WTC11 (cell line): ENCODE measurements at regions not wholly inside any gene's neighbourhood (a gene's known extent, or its start where the extent isn't known, plus 50 kb on each side); places are given as distances from the start of the nearest gene placed in this dataset.

ENCODE experiments used
- ATAC-seq: fragments of 200-7000 bp; cut with Tn5 transposase; 2 replicates; pipeline ENCODE4 v1.10.0; 2021; ENCODE audit warnings: mild to moderate bottlenecking, moderate library complexity
- CTCF ChIA-PET: fragments of 300-600 bp; sonication (Branson Sonifier 250); formaldehyde crosslinking; loops from one replicate; lab custom pipeline; 2021; ENCODE audit warnings: antibody characterized with exemption; lab: Charles Lee
- POLR2A ChIA-PET: fragments of 350-600 bp; sonication (Branson Sonifier 250); formaldehyde crosslinking; loops from one replicate; lab custom pipeline; 2021; ENCODE audit warnings: antibody characterized with exemption; lab: Charles Lee
- DNase-seq: peaks from one replicate; pipeline ENCODE4 v3.0.0; 2021; ENCODE audit warnings: low spot score
- H3K27ac Mint-ChIP-seq: 2 replicates; pipeline ENCODE4 v1.8.0; 2021; ENCODE audit warnings: mixed read lengths
- H3K27me3 Mint-ChIP-seq: 2 replicates; pipeline ENCODE4 v1.8.0; 2021; ENCODE audit warnings: low read depth, mild to moderate bottlenecking, moderate library complexity, mixed read lengths
- H3K36me3 Mint-ChIP-seq: 2 replicates; pipeline ENCODE4 v1.8.0; 2021; ENCODE audit warnings: mixed read lengths
- H3K4me1 Mint-ChIP-seq: 2 replicates; pipeline ENCODE4 v1.8.0; 2022; ENCODE audit warnings: mixed read lengths
- H3K4me3 Mint-ChIP-seq: 2 replicates; pipeline ENCODE4 v1.8.0; 2021; ENCODE audit warnings: mild to moderate bottlenecking, moderate library complexity, mixed read lengths
- H3K9me3 Mint-ChIP-seq: 2 replicates; pipeline ENCODE4 v1.8.0; 2021; ENCODE audit warnings: mixed read lengths
- AR ChIP-seq: fragments of 250-450 bp; sonication (Bioruptor Pico); IDR thresholded peaks from 2 replicates; pipeline ENCODE4 v1.9.0; 2021; ENCODE audit warnings: mild to moderate bottlenecking
- ATF1 ChIP-seq: sonication (generic); formaldehyde crosslinking; IDR thresholded peaks from 2 replicates; pipeline ENCODE4 v1.8.1; 2023; ENCODE audit warnings: mild to moderate bottlenecking, moderate library complexity, missing genetic modification reagents
- CTCF ChIP-seq: fragments of 200-600 bp; IDR thresholded peaks from 2 replicates; pipeline ENCODE4 v1.8.0; 2022; ENCODE audit warnings: antibody characterized with exemption
- E2F1 ChIP-seq: sonication (generic); formaldehyde crosslinking; IDR thresholded peaks from 2 replicates; pipeline ENCODE4 v1.8.0; 2022; ENCODE audit warnings: mild to moderate bottlenecking, missing genetic modification reagents
- E2F4 ChIP-seq: sonication (generic); formaldehyde crosslinking; IDR thresholded peaks from 2 replicates; pipeline ENCODE4 v1.8.1; 2022; ENCODE audit warnings: low read depth, mild to moderate bottlenecking, moderate library complexity, missing genetic modification reagents, borderline replicate concordance
- FOXP1 ChIP-seq: sonication (generic); formaldehyde crosslinking; IDR thresholded peaks from 2 replicates; pipeline ENCODE4 v1.8.0; 2022; ENCODE audit warnings: missing genetic modification reagents, mild to moderate bottlenecking, moderate library complexity, borderline replicate concordance
- GTF2I ChIP-seq: fragments of 250-450 bp; sonication (Bioruptor Pico); conservative IDR thresholded peaks from 2 replicates; pipeline ENCODE4 v1.4.0; 2021; ENCODE audit warnings: mild to moderate bottlenecking
- KAT7 ChIP-seq: sonication (generic); formaldehyde crosslinking; IDR thresholded peaks from 2 replicates; pipeline ENCODE4 v1.8.1; 2023; ENCODE audit warnings: missing genetic modification reagents, mild to moderate bottlenecking, borderline replicate concordance
- MAX ChIP-seq: sonication (generic); formaldehyde crosslinking; IDR thresholded peaks from 2 replicates; pipeline ENCODE4 v1.8.0; 2022; ENCODE audit warnings: mild to moderate bottlenecking, missing genetic modification reagents
- MYBL2 ChIP-seq: sonication (generic); formaldehyde crosslinking; IDR thresholded peaks from 2 replicates; pipeline ENCODE4 v1.8.1; 2023; ENCODE audit warnings: mild to moderate bottlenecking, moderate library complexity, missing genetic modification reagents
- NR3C1 ChIP-seq: sonication (generic); formaldehyde crosslinking; conservative IDR thresholded peaks from 2 replicates; pipeline ENCODE4 v1.8.1; 2023; ENCODE audit warnings: low read depth, mild to moderate bottlenecking, missing genetic modification reagents
- SOX15 ChIP-seq: fragments of 250-450 bp; sonication (Bioruptor Pico); IDR thresholded peaks from 2 replicates; pipeline ENCODE4 v1.9.0; 2021; ENCODE audit warnings: mild to moderate bottlenecking
- ZBTB21 ChIP-seq: sonication (generic); formaldehyde crosslinking; IDR thresholded peaks from 2 replicates; pipeline ENCODE4 v1.8.1; 2023; ENCODE audit warnings: mild to moderate bottlenecking, missing genetic modification reagents, borderline replicate concordance
- ZNF138 ChIP-seq: sonication (generic); formaldehyde crosslinking; conservative IDR thresholded peaks from 2 replicates; pipeline ENCODE4 v1.8.1; 2022; ENCODE audit warnings: mild to moderate bottlenecking, moderate library complexity, missing genetic modification reagents
- ZNF281 ChIP-seq: sonication (generic); formaldehyde crosslinking; IDR thresholded peaks from 2 replicates; pipeline ENCODE4 v1.8.0; 2023; ENCODE audit warnings: mild to moderate bottlenecking, missing genetic modification reagents

- TF ChIP-seq ZNF281 (CRISPR knock-in tag) (no peak), ATF1 (CRISPR knock-in tag) (no peak), SOX15 (CRISPR knock-in tag) (no peak), MYBL2 (no peak), ZNF138 (CRISPR knock-in tag) (no peak), MAX (no peak)
- CTCF ChIA-PET: no interaction called here
- peaks cover 4% of the 10 kb centered on the region; the same call in 1 of the 2 replicates for H3K27me3 Mint-ChIP-seq
- H3K4me1 Mint-ChIP-seq: no peaks in the 10 kb centered on the region
- ATAC-seq: no peak
- no peak for DNase-seq
- no peak overlapping the region for H3K4me3 Mint-ChIP-seq
- H3K27ac Mint-ChIP-seq: no peak overlapping the region
- peaks cover 65% of the 10 kb centered on the region for H3K9me3 Mint-ChIP-seq
- H3K36me3 Mint-ChIP-seq: 0 out of 2 replicates have a peak, but pooled peaks cover 9% of the 10 kb centered on the region
- POLR2A ChIA-PET: no interaction called here
These were observed 137.3 kb downstream of the EDEM1 start for GRCh38 chr3:5324780-5325179.

- no peak overlapping the region for H3K4me3 Mint-ChIP-seq
- H3K36me3 Mint-ChIP-seq: peaks cover 30% of the 10 kb centered on the region
- H3K27me3 Mint-ChIP-seq: peaks cover 14% of the 10 kb centered on the region
- H3K9me3 Mint-ChIP-seq: peaks cover 67% of the 10 kb centered on the region
- POLR2A ChIA-PET: no interaction called here
- CTCF ChIA-PET: interaction anchor here (0.6 kb wide), 1 partner anchor 1353 kb away, joined by 3 read pairs; no protein-coding TSS in a partner anchor
- no peaks in the 10 kb centered on the region for H3K4me1 Mint-ChIP-seq
- no peak for TF ChIP-seq CTCF
- TF ChIP-seq ZBTB21 (CRISPR knock-in tag): no peak
- no peak for TF ChIP-seq KAT7
- no peak for TF ChIP-seq AR
- TF ChIP-seq GTF2I: no peak
- TF ChIP-seq FOXP1: no peak
- no peak for TF ChIP-seq E2F1
- TF ChIP-seq E2F4 (CRISPR knock-in tag): no peak
- no peak for TF ChIP-seq NR3C1 (CRISPR knock-in tag)
- ATAC-seq (no peak), DNase-seq (no peak)
- no peak overlapping the region for H3K27ac Mint-ChIP-seq
These were observed 142.8 kb downstream of the EDEM1 start for GRCh38 chr3:5330152-5330810.
